Liver (tissue), 8 donors: ENCODE measurements at regions not wholly inside any gene's neighbourhood (a gene's known extent, or its start where the extent isn't known, plus 50 kb on each side); places are given as distances from the start of the nearest gene placed in this dataset.

ENCODE experiments used
- DNase-seq: peaks from one replicate; pipeline ENCODE4 v3.0.0-alpha.2; 2017; ENCODE audit warnings: low spot score
- H3K27ac ChIP-seq, 2 donors: one replicate each; pipeline ENCODE4 v1.7.0; 2013; ENCODE audit warnings: inconsistent platforms in 2 of 2, low read length in 2 of 2, control low read depth in 1 of 2, low read depth in 1 of 2, mild to moderate bottlenecking in 1 of 2
- H3K27me3 ChIP-seq, 4 donors: one replicate each; pipeline versions ENCODE4 v1.6.1 to v1.7.0; 2013; ENCODE audit warnings: low read length in 3 of 4, inconsistent platforms in 1 of 4, mild to moderate bottlenecking in 1 of 4, moderate library complexity in 1 of 4; ENCODE audit not compliant: control insufficient read depth in 4 of 4, insufficient read depth in 4 of 4
- H3K36me3 ChIP-seq, 4 donors: one replicate each; pipeline versions ENCODE4 v1.6.1 to v1.7.0; 2013; ENCODE audit warnings: low read length in 3 of 4, mild to moderate bottlenecking in 3 of 4, low read depth in 1 of 4, moderate library complexity in 1 of 4; ENCODE audit not compliant: control insufficient read depth in 4 of 4, insufficient read depth in 3 of 4
- H3K4me1 ChIP-seq, 4 donors: one replicate each; pipeline versions ENCODE4 v1.6.1 to v1.7.0; 2013; ENCODE audit warnings: low read length in 3 of 4, mild to moderate bottlenecking in 3 of 4, moderate library complexity in 1 of 4; ENCODE audit not compliant: control insufficient read depth in 4 of 4, insufficient read depth in 4 of 4
- H3K4me3 ChIP-seq, 3 donors: one replicate each; pipeline versions ENCODE4 v1.6.1 to v1.7.0; 2013; ENCODE audit warnings: low read length in 3 of 3, control low read depth in 1 of 3, low read depth in 1 of 3, mild to moderate bottlenecking in 1 of 3
- H3K9ac ChIP-seq, 2 donors: one replicate each; pipeline ENCODE4 v1.7.0; 2013; ENCODE audit warnings: low read length in 2 of 2, mild to moderate bottlenecking in 2 of 2, moderate library complexity in 2 of 2, control low read depth in 1 of 2, low read depth in 1 of 2
- H3K9me3 ChIP-seq, 4 donors: one replicate each; pipeline versions ENCODE4 v1.6.1 to v1.7.0; 2013; ENCODE audit warnings: low read length in 3 of 4; ENCODE audit not compliant: control insufficient read depth in 4 of 4
- EGR1 ChIP-seq, 2 donors: IDR thresholded peaks; 2 replicates each; pipeline ENCODE4 v1.6.1; 2016 to 2018; ENCODE audit warnings: antibody characterized with exemption in 2 of 2, low read depth in 2 of 2
- FOXA1 ChIP-seq: IDR thresholded peaks from 2 replicates; pipeline ENCODE4 v1.6.1; 2016; ENCODE audit warnings: antibody characterized with exemption
- FOXA2 ChIP-seq: IDR thresholded peaks from 2 replicates; pipeline ENCODE4 v1.6.1; 2016; ENCODE audit warnings: antibody characterized with exemption
- GABPA ChIP-seq, 2 donors: IDR thresholded peaks in 1 of 2; conservative IDR thresholded peaks in 1 of 2; 2 replicates each; pipeline ENCODE4 v1.6.1; 2016; ENCODE audit warnings: antibody characterized with exemption in 2 of 2, mild to moderate bottlenecking in 1 of 2, moderate library complexity in 1 of 2
- HNF4A ChIP-seq, 2 donors: conservative IDR thresholded peaks; 2 replicates each; pipeline ENCODE4 v1.6.1; 2016; ENCODE audit warnings: antibody characterized with exemption in 2 of 2, mild to moderate bottlenecking in 2 of 2
- HNF4G ChIP-seq: IDR thresholded peaks from 2 replicates; pipeline ENCODE4 v1.6.1; 2016; ENCODE audit warnings: antibody characterized with exemption
- JUND ChIP-seq, 2 donors: IDR thresholded peaks; 2 replicates each; pipeline ENCODE4 v1.6.1; 2016; ENCODE audit warnings: antibody characterized with exemption in 2 of 2
- NR2F2 ChIP-seq: IDR thresholded peaks from 2 replicates; pipeline ENCODE4 v1.6.1; 2016; ENCODE audit warnings: antibody characterized with exemption
- TAF1 ChIP-seq: conservative IDR thresholded peaks from 2 replicates; pipeline ENCODE4 v1.6.1; 2016; ENCODE audit warnings: antibody characterized with exemption, mild to moderate bottlenecking
- YY1 ChIP-seq: IDR thresholded peaks from 2 replicates; pipeline ENCODE4 v1.6.1; 2016; ENCODE audit warnings: antibody characterized with exemption, mild to moderate bottlenecking
- WGBS: extraction: QIAGEN DNeasy Blood & Tissue Kit; methylation state at CpG from one replicate; pipeline ENCODE4 v1.1.7; 2013; 5-methylcytosine and 5-hydroxymethylcytosine counted together
- TF ChIP-seq, protein P1 (sequence below): IDR thresholded peaks from 2 replicates; pipeline ENCODE4 v1.6.1; 2016; ENCODE audit warnings: antibody characterized with exemption
- TF ChIP-seq, protein P2 (sequence below): IDR thresholded peaks from 2 replicates; pipeline ENCODE4 v1.6.1; 2016; ENCODE audit warnings: antibody characterized with exemption
- TF ChIP-seq, protein P3 (sequence below): IDR thresholded peaks from 2 replicates; pipeline ENCODE4 v1.6.1; 2016; ENCODE audit warnings: antibody characterized with exemption, mild to moderate bottlenecking
- TF ChIP-seq, protein P4 (sequence below): fragments of 150-350 bp; IDR thresholded peaks from 2 replicates; pipeline ENCODE4 v1.5.1; 2017; ENCODE audit warnings: improper control_type of control experiment, low read depth, low read length; ENCODE audit not compliant: missing input control
- donor health status: healthy.
- donor health status: healthy.
- donor health status: healthy.
- donor health status: healthy.
- donor health status: healthy.

DNA sequence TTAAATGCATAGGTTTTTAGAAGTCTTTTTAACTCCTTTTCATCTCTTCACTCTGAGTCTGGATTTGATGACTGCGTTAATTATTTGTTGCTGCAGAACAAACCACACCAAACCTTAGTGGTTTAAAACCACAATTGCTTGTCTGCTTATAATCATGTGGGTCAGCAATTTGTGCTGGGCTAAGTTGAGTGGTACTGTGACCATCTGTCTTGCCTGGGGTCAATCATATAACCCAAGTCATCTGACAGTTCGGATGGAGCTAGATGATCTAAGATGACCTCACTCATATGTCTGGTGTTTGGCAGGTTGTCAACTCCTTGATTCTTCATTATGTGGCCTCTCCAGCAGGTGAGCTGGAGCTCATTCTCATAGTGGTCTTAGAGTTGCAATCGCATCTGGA lies 219.1 kb upstream of the ELAVL2 start:
- Histone ChIP-seq H3K4me3 (no peak overlapping the region), H3K27me3 (no peaks in the 10 kb centered on the region), H3K27ac (no peak overlapping the region), H3K9ac (no peak overlapping the region), H3K9me3 (peaks cover 0 to 2% (median 0%) of the 10 kb centered on the region in 4 donors), H3K36me3 (no peaks in the 10 kb centered on the region), H3K4me1 (no peaks in the 10 kb centered on the region)
- DNase-seq, result no peak
- no peak for TF ChIP-seq HNF4A (conservative IDR thresholded peaks at IDR 0.05)
- no peak for TF ChIP-seq JUND (IDR thresholded peaks at IDR 0.05)
- no peak for TF ChIP-seq FOXA2
- TF ChIP-seq YY1, result no peak
- TF ChIP-seq TAF1, result no peak
- 77% methylated on average over 3 of the region's 3 CpGs for WGBS

DNA sequence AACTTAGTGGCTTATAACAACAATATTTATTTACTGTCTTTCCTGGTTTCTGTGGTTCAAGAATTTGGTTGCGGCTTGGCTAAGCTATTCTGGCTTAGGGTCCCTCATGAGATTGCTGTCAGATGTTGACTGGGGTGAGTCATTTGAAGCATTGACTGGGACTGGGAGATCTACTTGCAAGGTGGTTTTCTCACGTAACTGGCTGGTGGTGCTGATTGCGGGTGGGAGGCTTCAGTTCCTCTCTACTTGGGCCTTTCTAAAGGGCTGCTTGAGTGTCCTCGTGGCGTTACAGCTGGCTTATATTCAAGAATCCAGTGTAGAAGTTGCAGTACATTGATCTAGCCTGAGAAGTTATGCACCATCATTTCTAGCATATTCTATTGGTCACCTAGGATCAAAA lies 218.5 kb upstream of the ELAVL2 start:
- no peak for DNase-seq
- Histone ChIP-seq H3K27ac (no peak overlapping the region), H3K9ac (no peak overlapping the region), H3K4me3 (no peak overlapping the region), H3K27me3 (no peaks in the 10 kb centered on the region), H3K36me3 (no peaks in the 10 kb centered on the region), H3K9me3 (peaks cover 0 to 2% (median 0%) of the 10 kb centered on the region in 4 donors), H3K4me1 (no peaks in the 10 kb centered on the region)
- TF ChIP-seq, protein P1, sequence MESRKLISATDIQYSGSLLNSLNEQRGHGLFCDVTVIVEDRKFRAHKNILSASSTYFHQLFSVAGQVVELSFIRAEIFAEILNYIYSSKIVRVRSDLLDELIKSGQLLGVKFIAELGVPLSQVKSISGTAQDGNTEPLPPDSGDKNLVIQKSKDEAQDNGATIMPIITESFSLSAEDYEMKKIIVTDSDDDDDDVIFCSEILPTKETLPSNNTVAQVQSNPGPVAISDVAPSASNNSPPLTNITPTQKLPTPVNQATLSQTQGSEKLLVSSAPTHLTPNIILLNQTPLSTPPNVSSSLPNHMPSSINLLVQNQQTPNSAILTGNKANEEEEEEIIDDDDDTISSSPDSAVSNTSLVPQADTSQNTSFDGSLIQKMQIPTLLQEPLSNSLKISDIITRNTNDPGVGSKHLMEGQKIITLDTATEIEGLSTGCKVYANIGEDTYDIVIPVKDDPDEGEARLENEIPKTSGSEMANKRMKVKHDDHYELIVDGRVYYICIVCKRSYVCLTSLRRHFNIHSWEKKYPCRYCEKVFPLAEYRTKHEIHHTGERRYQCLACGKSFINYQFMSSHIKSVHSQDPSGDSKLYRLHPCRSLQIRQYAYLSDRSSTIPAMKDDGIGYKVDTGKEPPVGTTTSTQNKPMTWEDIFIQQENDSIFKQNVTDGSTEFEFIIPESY, result no peak
- TF ChIP-seq, protein P2, sequence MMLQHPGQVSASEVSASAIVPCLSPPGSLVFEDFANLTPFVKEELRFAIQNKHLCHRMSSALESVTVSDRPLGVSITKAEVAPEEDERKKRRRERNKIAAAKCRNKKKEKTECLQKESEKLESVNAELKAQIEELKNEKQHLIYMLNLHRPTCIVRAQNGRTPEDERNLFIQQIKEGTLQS, result no peak
- TF ChIP-seq HNF4G (no peak), GABPA (IDR thresholded peaks at IDR 0.05 in 1 of 2, conservative IDR thresholded peaks at IDR 0.05 in 1 of 2) (no peak), JUND (IDR thresholded peaks at IDR 0.05) (no peak), EGR1 (IDR thresholded peaks at IDR 0.05; ENCODE audit: low read depth in 2 of 2) (no peak), TAF1 (no peak), FOXA1 (no peak), FOXA2 (no peak), HNF4A (conservative IDR thresholded peaks at IDR 0.05) (no peak), NR2F2 (no peak), YY1 (no peak)
- TF ChIP-seq, protein P3, sequence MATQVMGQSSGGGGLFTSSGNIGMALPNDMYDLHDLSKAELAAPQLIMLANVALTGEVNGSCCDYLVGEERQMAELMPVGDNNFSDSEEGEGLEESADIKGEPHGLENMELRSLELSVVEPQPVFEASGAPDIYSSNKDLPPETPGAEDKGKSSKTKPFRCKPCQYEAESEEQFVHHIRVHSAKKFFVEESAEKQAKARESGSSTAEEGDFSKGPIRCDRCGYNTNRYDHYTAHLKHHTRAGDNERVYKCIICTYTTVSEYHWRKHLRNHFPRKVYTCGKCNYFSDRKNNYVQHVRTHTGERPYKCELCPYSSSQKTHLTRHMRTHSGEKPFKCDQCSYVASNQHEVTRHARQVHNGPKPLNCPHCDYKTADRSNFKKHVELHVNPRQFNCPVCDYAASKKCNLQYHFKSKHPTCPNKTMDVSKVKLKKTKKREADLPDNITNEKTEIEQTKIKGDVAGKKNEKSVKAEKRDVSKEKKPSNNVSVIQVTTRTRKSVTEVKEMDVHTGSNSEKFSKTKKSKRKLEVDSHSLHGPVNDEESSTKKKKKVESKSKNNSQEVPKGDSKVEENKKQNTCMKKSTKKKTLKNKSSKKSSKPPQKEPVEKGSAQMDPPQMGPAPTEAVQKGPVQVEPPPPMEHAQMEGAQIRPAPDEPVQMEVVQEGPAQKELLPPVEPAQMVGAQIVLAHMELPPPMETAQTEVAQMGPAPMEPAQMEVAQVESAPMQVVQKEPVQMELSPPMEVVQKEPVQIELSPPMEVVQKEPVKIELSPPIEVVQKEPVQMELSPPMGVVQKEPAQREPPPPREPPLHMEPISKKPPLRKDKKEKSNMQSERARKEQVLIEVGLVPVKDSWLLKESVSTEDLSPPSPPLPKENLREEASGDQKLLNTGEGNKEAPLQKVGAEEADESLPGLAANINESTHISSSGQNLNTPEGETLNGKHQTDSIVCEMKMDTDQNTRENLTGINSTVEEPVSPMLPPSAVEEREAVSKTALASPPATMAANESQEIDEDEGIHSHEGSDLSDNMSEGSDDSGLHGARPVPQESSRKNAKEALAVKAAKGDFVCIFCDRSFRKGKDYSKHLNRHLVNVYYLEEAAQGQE, result no peak
- TF ChIP-seq, protein P4, sequence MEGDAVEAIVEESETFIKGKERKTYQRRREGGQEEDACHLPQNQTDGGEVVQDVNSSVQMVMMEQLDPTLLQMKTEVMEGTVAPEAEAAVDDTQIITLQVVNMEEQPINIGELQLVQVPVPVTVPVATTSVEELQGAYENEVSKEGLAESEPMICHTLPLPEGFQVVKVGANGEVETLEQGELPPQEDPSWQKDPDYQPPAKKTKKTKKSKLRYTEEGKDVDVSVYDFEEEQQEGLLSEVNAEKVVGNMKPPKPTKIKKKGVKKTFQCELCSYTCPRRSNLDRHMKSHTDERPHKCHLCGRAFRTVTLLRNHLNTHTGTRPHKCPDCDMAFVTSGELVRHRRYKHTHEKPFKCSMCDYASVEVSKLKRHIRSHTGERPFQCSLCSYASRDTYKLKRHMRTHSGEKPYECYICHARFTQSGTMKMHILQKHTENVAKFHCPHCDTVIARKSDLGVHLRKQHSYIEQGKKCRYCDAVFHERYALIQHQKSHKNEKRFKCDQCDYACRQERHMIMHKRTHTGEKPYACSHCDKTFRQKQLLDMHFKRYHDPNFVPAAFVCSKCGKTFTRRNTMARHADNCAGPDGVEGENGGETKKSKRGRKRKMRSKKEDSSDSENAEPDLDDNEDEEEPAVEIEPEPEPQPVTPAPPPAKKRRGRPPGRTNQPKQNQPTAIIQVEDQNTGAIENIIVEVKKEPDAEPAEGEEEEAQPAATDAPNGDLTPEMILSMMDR, result no peak
- 80% methylated on average over 5 of the region's 5 CpGs for WGBS
